NAMALWA (cell line): ENCODE measurements at regions not wholly inside any gene's neighbourhood (a gene's known extent, or its start where the extent isn't known, plus 50 kb on each side); places are given as distances from the start of the nearest gene placed in this dataset.
"Not testable (repeated sequence)": the region's sequence is repeated elsewhere in the genome, so short reads cannot be mapped to it uniquely, and the experiment has no call there.

Experiments used
- DNase-seq: peaks from one replicate; pipeline ENCODE4 v3.0.0-alpha.2; 2015; ENCODE audit warnings: low spot score

- DNase-seq = not testable (repeated sequence)
Observed at GRCh38 chr9:87049929-87050608, 102.8 kb upstream of the GAS1 start.

GRCh38 chr9:87054999-87055686, 107.8 kb upstream of the GAS1 start:
- DNase-seq = no peak

- no peak for DNase-seq
Observed at GRCh38 chr9:87059772-87060171, 112.5 kb upstream of the GAS1 start.

- no peak for DNase-seq
Observed at GRCh38 chr9:87062746-87063145, 115.4 kb upstream of the GAS1 start.

- no peak for DNase-seq
Observed at GRCh38 chr9:87063246-87063645, 115.9 kb upstream of the GAS1 start.

GRCh38 chr9:87063871-87064270, 116.6 kb upstream of the GAS1 start:
- DNase-seq = no peak

GRCh38 chr9:87064311-87064710, 117.0 kb upstream of the GAS1 start:
- no peak for DNase-seq

GRCh38 chr9:87065981-87066380, 118.7 kb upstream of the GAS1 start:
- no peak for DNase-seq

- DNase-seq = no peak
Observed at GRCh38 chr9:87067426-87067825, 120.1 kb upstream of the GAS1 start.

GRCh38 chr9:87068177-87068840, 121.0 kb upstream of the GAS1 start:
- no peak for DNase-seq

- no peak for DNase-seq
Observed at GRCh38 chr9:87069690-87070089, 122.4 kb upstream of the GAS1 start.

- no peak for DNase-seq
Observed at GRCh38 chr9:87070336-87070735, 123.0 kb upstream of the GAS1 start.

- no peak for DNase-seq
Observed at GRCh38 chr9:87071473-87071872, 124.2 kb upstream of the GAS1 start.

GRCh38 chr9:87073692-87074091, 126.4 kb upstream of the GAS1 start:
- DNase-seq = no peak

- no peak for DNase-seq
Observed at GRCh38 chr9:87075537-87075936, 128.2 kb upstream of the GAS1 start.

- DNase-seq = no peak
Observed at GRCh38 chr9:87076825-87077224, 129.5 kb upstream of the GAS1 start.

GRCh38 chr9:87077986-87078385, 130.7 kb upstream of the GAS1 start:
- DNase-seq = no peak

- DNase-seq = peak; percentile 7
Observed at GRCh38 chr9:87080512-87081264, 133.4 kb upstream of the GAS1 start.

GRCh38 chr9:87081503-87081902, 134.2 kb upstream of the GAS1 start:
- no peak for DNase-seq

GRCh38 chr9:87083986-87084385, 136.7 kb upstream of the GAS1 start:
- DNase-seq = no peak

- DNase-seq = no peak
Observed at GRCh38 chr9:87084407-87084806, 137.1 kb upstream of the GAS1 start.

GRCh38 chr9:87085073-87085472, 137.8 kb upstream of the GAS1 start:
- no peak for DNase-seq

GRCh38 chr9:87085521-87085920, 138.2 kb upstream of the GAS1 start:
- DNase-seq = no peak
